ENCODE measurements at regions not wholly inside any gene's neighbourhood (a gene's known extent, or its start where the extent isn't known, plus 50 kb on each side); places are given as distances from the start of the nearest gene placed in this dataset.

GRCh38 chr12:19924360-19924759 lies 444.0 kb upstream of the PDE3A start:
- Histone ChIP-seq H3K4me1 (ENCODE audit: control insufficient read depth, insufficient read depth, low read length) (no peaks in the 10 kb centered on the region), H3K4me3 (ENCODE audit: low read depth in 2 of 2, low read length in 2 of 2) (no peak overlapping the region), H3K9me3 (ENCODE audit: control insufficient read depth, insufficient read depth, low read depth, low read length) (no peaks in the 10 kb centered on the region), H3K36me3 (ENCODE audit: control insufficient read depth, insufficient read depth, low read length) (no peaks in the 10 kb centered on the region), H3K27me3 (ENCODE audit: control insufficient read depth, insufficient read depth, low read length) (no peaks in the 10 kb centered on the region), H3K27ac (ENCODE audit: low read length) (no peak overlapping the region)
- intact Hi-C loops (cut with micrococcal nuclease; ENCODE audit: unreplicated experiment) (no loop called here), in situ Hi-C loops (cut with HindIII; ENCODE audit: low pct_unique_long_range_greater_than_20kb, low sequenced_read_pairs) (no loop called here)
- no peak for DNase-seq (ENCODE audit: low read depth, low spot score)
- ChIA-PET CTCF (interaction anchor here (0.6 kb wide), 1 partner anchor 1097 kb away, joined by 7 read pairs; no protein-coding TSS in a partner anchor), POLR2A (no interaction called here)
- TF ChIP-seq POLR2AphosphoS5 (IDR thresholded peaks at IDR 0.05; ENCODE audit: low read depth, low read length), result no peak
- TF ChIP-seq CTCF (IDR thresholded peaks at IDR 0.05), result no peak
- no peak for TF ChIP-seq REST (IDR thresholded peaks at IDR 0.05; ENCODE audit: insufficient read depth in 1 of 2, low read depth in 2 of 2, low read length in 1 of 2)
- TF ChIP-seq SIN3A (IDR thresholded peaks at IDR 0.05; ENCODE audit: borderline replicate concordance, insufficient read depth, low read depth, low read length), result no peak
- no peak for TF ChIP-seq TCF7L2 (IDR thresholded peaks at IDR 0.05; ENCODE audit: low read depth, low read length)
- no TSS peak for BruUV-seq (replicated peaks)
- no peak for ATAC-seq

- no peaks in the 10 kb centered on the region for H3K4me1 ChIP-seq (ENCODE audit: control insufficient read depth, insufficient read depth, low read length)
- H3K27ac ChIP-seq (ENCODE audit: low read length), result no peak overlapping the region
- ChIA-PET POLR2A (no interaction called here), CTCF (no interaction called here)
- no peak overlapping the region for H3K4me3 ChIP-seq (ENCODE audit: low read depth in 2 of 2, low read length in 2 of 2)
- no TSS peak for BruUV-seq (replicated peaks)
- in situ Hi-C loops (cut with HindIII; ENCODE audit: low pct_unique_long_range_greater_than_20kb, low sequenced_read_pairs) (no loop called here), intact Hi-C loops (cut with micrococcal nuclease; ENCODE audit: unreplicated experiment) (no loop called here)
- no peaks in the 10 kb centered on the region for H3K27me3 ChIP-seq (ENCODE audit: control insufficient read depth, insufficient read depth, low read length)
- no peaks in the 10 kb centered on the region for H3K36me3 ChIP-seq (ENCODE audit: control insufficient read depth, insufficient read depth, low read length)
- H3K9me3 ChIP-seq (ENCODE audit: control insufficient read depth, insufficient read depth, low read depth, low read length), result no peaks in the 10 kb centered on the region
- ATAC-seq (no peak), DNase-seq (ENCODE audit: low read depth, low spot score) (no peak)
- TF ChIP-seq REST (IDR thresholded peaks at IDR 0.05; ENCODE audit: insufficient read depth in 1 of 2, low read depth in 2 of 2, low read length in 1 of 2), result no peak
- TF ChIP-seq SIN3A (IDR thresholded peaks at IDR 0.05; ENCODE audit: borderline replicate concordance, insufficient read depth, low read depth, low read length), result no peak
- no peak for TF ChIP-seq POLR2AphosphoS5 (IDR thresholded peaks at IDR 0.05; ENCODE audit: low read depth, low read length)
- no peak for TF ChIP-seq CTCF (IDR thresholded peaks at IDR 0.05)
- TF ChIP-seq TCF7L2 (IDR thresholded peaks at IDR 0.05; ENCODE audit: low read depth, low read length), result no peak
Observed at GRCh38 chr12:19925841-19926240, 442.5 kb upstream of the PDE3A start.
